Keratinocyte (primary cell): ENCODE measurements at regions not wholly inside any gene's neighbourhood (a gene's known extent, or its start where the extent isn't known, plus 50 kb on each side); places are given as distances from the start of the nearest gene placed in this dataset.

Source experiments
- DNase-seq: peaks from one replicate; pipeline ENCODE4 v3.0.0-alpha.2; 2011; ENCODE audit warnings: low read depth, missing footprints, low spot score
- FAIRE-seq: peaks from 2 replicates; lab custom pipeline; 2011; peaks lifted over from hg19 to GRCh38; lab: Jason Lieb, UNC
- H2AFZ ChIP-seq: 2 replicates; pipeline ENCODE4 v1.6.0; 2012; ENCODE audit warnings: low read length, control low read depth, inconsistent platforms; ENCODE audit not compliant: control insufficient read depth
- H3K27ac ChIP-seq: 2 replicates; pipeline ENCODE4 v1.5.1; 2011; ENCODE audit warnings: low read length; ENCODE audit not compliant: control insufficient read depth, insufficient read depth
- H3K27me3 ChIP-seq: 3 replicates; pipeline ENCODE4 v1.6.0; 2011; ENCODE audit warnings: low read length; ENCODE audit not compliant: control insufficient read depth, insufficient read depth; ENCODE audit errors: extremely low read depth
- H3K36me3 ChIP-seq, 2 experiments: 2 replicates in 1 of 2; 3 replicates in 1 of 2; pipeline ENCODE4 v1.5.1; 2011; ENCODE audit warnings: low read length in 2 of 2, mild to moderate bottlenecking in 1 of 2; ENCODE audit not compliant: control insufficient read depth in 2 of 2, insufficient read depth in 2 of 2; ENCODE audit errors: extremely low read depth in 1 of 2
- H3K4me1 ChIP-seq: 3 replicates; pipeline ENCODE4 v1.5.1; 2011; ENCODE audit warnings: low read length; ENCODE audit not compliant: control insufficient read depth, insufficient read depth; ENCODE audit errors: extremely low read depth
- H3K4me2 ChIP-seq: 3 replicates; pipeline ENCODE4 v1.6.0; 2011; ENCODE audit warnings: low read depth, low read length; ENCODE audit not compliant: control insufficient read depth, insufficient read depth; ENCODE audit errors: extremely low read depth
- H3K4me3 ChIP-seq, 3 experiments: fragments of 200-600 bp in 1 of 3; sonication (generic) in 1 of 3; 2 replicates in 2 of 3; 3 replicates in 1 of 3; pipeline ENCODE4 v1.5.1; 2011 to 2016; ENCODE audit warnings: low read length in 3 of 3, mild to moderate bottlenecking in 3 of 3, control low read depth in 2 of 3, inconsistent platforms in 1 of 3, low read depth in 1 of 3, mixed read lengths in 1 of 3, mixed run types in 1 of 3, moderate library complexity in 1 of 3; ENCODE audit not compliant: control insufficient read depth in 2 of 3, insufficient read depth in 2 of 3; ENCODE audit errors: extremely low read depth in 1 of 3
- H3K79me2 ChIP-seq: 2 replicates; pipeline ENCODE4 v1.6.0; 2012; ENCODE audit warnings: low read length; ENCODE audit not compliant: control insufficient read depth, insufficient read depth
- H3K9ac ChIP-seq: 3 replicates; pipeline ENCODE4 v1.6.0; 2011; ENCODE audit warnings: low read length; ENCODE audit not compliant: control insufficient read depth, insufficient read depth; ENCODE audit errors: extremely low read depth
- H3K9me1 ChIP-seq: 3 replicates; pipeline ENCODE4 v1.6.0; 2011; ENCODE audit warnings: low read length; ENCODE audit not compliant: control insufficient read depth, insufficient read depth; ENCODE audit errors: extremely low read depth
- H3K9me3 ChIP-seq: 2 replicates; pipeline ENCODE4 v1.5.1; 2012; ENCODE audit warnings: low read depth, low read length; ENCODE audit not compliant: control insufficient read depth
- H4K20me1 ChIP-seq: 3 replicates; pipeline ENCODE4 v1.6.0; 2011; ENCODE audit warnings: low read length; ENCODE audit not compliant: control insufficient read depth, insufficient read depth; ENCODE audit errors: extremely low read depth
- CTCF ChIP-seq, 3 experiments: IDR thresholded peaks in 1 of 3; conservative IDR thresholded peaks in 1 of 3; optimal IDR thresholded peaks in 1 of 3; 2 replicates in 2 of 3; 3 replicates in 1 of 3; pipeline versions ENCODE3 to v1.5.1; 2011; ENCODE audit warnings: low read length in 3 of 3, mild to moderate bottlenecking in 3 of 3, moderate library complexity in 2 of 3, control low read depth in 1 of 3, inconsistent platforms in 1 of 3; ENCODE audit not compliant: insufficient read depth in 2 of 3; ENCODE audit errors: extremely low read depth in 1 of 3
- EZH2 ChIP-seq: IDR thresholded peaks from one replicate; pipeline ENCODE4 v1.6.1; 2012; ENCODE audit warnings: inconsistent platforms, mild to moderate bottlenecking, low read length, moderate library complexity
- dilution Hi-C: fragments of 300-500 bp; cut with MboI; formaldehyde crosslinking; loops from one replicate; pipeline ENCODE4 v1.7.0; 2020; ENCODE audit warnings: low sequenced_read_pairs; ENCODE audit not compliant: extremely low pct_ligation_motif_present

GRCh38 chr10:36019749-36020148 lies 377.7 kb upstream of the FZD8 start:
- H3K4me2 ChIP-seq: no peak overlapping the region
- TF ChIP-seq EZH2 (no peak), CTCF (optimal IDR thresholded peaks at IDR 0.05 in 1 of 3, IDR thresholded peaks at IDR 0.05 in 1 of 3, conservative IDR thresholded peaks at IDR 0.05 in 1 of 3; ENCODE audit: extremely low read depth in 1 of 3, insufficient read depth in 2 of 3, low read length in 3 of 3) (no peak)
- no peaks in the 10 kb centered on the region for H3K9me1 ChIP-seq
- dilution Hi-C loops: no loop called here
- H3K27me3 ChIP-seq: no peaks in the 10 kb centered on the region
- FAIRE-seq (no peak), DNase-seq (no peak)
- no peaks in the 10 kb centered on the region for H3K36me3 ChIP-seq
- no peaks in the 10 kb centered on the region for H3K9me3 ChIP-seq
- no peak overlapping the region for H2AFZ ChIP-seq
- no peaks in the 10 kb centered on the region for H4K20me1 ChIP-seq
- H3K79me2 ChIP-seq: no peaks in the 10 kb centered on the region
- no peak overlapping the region for H3K27ac ChIP-seq
- no peak overlapping the region for H3K4me3 ChIP-seq
- H3K4me1 ChIP-seq: no peaks in the 10 kb centered on the region
- H3K9ac ChIP-seq: no peak overlapping the region

GRCh38 chr10:36018996-36019395 lies 376.9 kb upstream of the FZD8 start:
- no peak overlapping the region for H3K9ac ChIP-seq
- H3K4me3 ChIP-seq: no peak overlapping the region
- no peaks in the 10 kb centered on the region for H3K79me2 ChIP-seq
- dilution Hi-C loops: no loop called here
- no peak for TF ChIP-seq EZH2
- no peak for TF ChIP-seq CTCF (optimal IDR thresholded peaks at IDR 0.05 in 1 of 3, IDR thresholded peaks at IDR 0.05 in 1 of 3, conservative IDR thresholded peaks at IDR 0.05 in 1 of 3; ENCODE audit: extremely low read depth in 1 of 3, insufficient read depth in 2 of 3, low read length in 3 of 3)
- no peaks in the 10 kb centered on the region for H3K4me1 ChIP-seq
- H3K36me3 ChIP-seq: no peaks in the 10 kb centered on the region
- H3K9me3 ChIP-seq: no peaks in the 10 kb centered on the region
- no peaks in the 10 kb centered on the region for H3K27me3 ChIP-seq
- H3K4me2 ChIP-seq: no peak overlapping the region
- no peaks in the 10 kb centered on the region for H3K9me1 ChIP-seq
- no peaks in the 10 kb centered on the region for H4K20me1 ChIP-seq
- H3K27ac ChIP-seq: no peak overlapping the region
- H2AFZ ChIP-seq: no peak overlapping the region
- DNase-seq: no peak
- FAIRE-seq: no peak
